ENCODE measurements at regions not wholly inside any gene's neighbourhood (a gene's known extent, or its start where the extent isn't known, plus 50 kb on each side); places are given as distances from the start of the nearest gene placed in this dataset.

DNA sequence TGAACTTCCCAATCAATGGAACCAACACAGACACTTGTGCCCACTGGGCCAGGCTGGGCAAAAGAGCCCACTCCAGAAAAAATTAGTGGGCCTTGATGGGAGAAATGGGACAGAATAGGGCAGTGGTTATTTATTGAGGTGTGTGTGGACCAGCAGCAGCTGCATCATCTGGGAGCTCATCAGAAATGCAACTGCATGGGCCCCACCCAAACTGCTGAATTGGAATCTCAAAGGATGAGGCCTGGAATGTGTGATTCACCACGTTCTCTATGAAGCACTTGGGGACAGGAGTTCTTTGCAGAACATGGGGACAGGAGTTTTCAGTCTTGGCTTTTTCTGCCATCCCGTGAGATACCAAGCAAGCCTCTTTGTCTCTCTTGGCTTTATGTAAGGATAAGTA is 255.6 kb upstream of the PLET1 start:
- FAIRE-seq, result no peak
- no peak overlapping the region for H3K27ac ChIP-seq (ENCODE audit: insufficient read depth, low read depth, low read length)
- H3K4me2 ChIP-seq (ENCODE audit: insufficient read depth, low read length), result no peak overlapping the region
- H3K4me1 ChIP-seq (ENCODE audit: control insufficient read depth, extremely low read depth, insufficient read depth, low read length), result no peaks in the 10 kb centered on the region
- H2AFZ ChIP-seq (ENCODE audit: low read depth, low read length), result no peak overlapping the region
- H3K4me3 ChIP-seq (replicated peaks in 1 of 3; ENCODE audit: insufficient read depth in 1 of 3, low read depth in 1 of 3, low read length in 3 of 3), result no peak overlapping the region
- ChIA-PET POLR2A (no interaction called here), CTCF (interaction anchor here (1.2 kb wide), 1 partner anchor 40 kb away, joined by 4 read pairs; no protein-coding TSS in a partner anchor)
- no peaks in the 10 kb centered on the region for H3K9me1 ChIP-seq (replicated peaks; ENCODE audit: control insufficient read depth, extremely low read depth, insufficient read depth, low read length)
- no peak for TF ChIP-seq POLR2AphosphoS5 (IDR thresholded peaks at IDR 0.05; ENCODE audit: insufficient read depth, low read depth, low read length)
- no peak for TF ChIP-seq GATA2 (IDR thresholded peaks at IDR 0.05; ENCODE audit: insufficient read depth, insufficient read length, low read depth, low read length)
- TF ChIP-seq, protein P1, sequence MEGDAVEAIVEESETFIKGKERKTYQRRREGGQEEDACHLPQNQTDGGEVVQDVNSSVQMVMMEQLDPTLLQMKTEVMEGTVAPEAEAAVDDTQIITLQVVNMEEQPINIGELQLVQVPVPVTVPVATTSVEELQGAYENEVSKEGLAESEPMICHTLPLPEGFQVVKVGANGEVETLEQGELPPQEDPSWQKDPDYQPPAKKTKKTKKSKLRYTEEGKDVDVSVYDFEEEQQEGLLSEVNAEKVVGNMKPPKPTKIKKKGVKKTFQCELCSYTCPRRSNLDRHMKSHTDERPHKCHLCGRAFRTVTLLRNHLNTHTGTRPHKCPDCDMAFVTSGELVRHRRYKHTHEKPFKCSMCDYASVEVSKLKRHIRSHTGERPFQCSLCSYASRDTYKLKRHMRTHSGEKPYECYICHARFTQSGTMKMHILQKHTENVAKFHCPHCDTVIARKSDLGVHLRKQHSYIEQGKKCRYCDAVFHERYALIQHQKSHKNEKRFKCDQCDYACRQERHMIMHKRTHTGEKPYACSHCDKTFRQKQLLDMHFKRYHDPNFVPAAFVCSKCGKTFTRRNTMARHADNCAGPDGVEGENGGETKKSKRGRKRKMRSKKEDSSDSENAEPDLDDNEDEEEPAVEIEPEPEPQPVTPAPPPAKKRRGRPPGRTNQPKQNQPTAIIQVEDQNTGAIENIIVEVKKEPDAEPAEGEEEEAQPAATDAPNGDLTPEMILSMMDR (IDR thresholded peaks at IDR 0.05; ENCODE audit: extremely low read depth in 1 of 2, insufficient read depth in 1 of 2, low read depth in 1 of 2, low read length in 2 of 2), result no peak
- TF ChIP-seq, protein P2, sequence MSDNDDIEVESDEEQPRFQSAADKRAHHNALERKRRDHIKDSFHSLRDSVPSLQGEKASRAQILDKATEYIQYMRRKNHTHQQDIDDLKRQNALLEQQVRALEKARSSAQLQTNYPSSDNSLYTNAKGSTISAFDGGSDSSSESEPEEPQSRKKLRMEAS (IDR thresholded peaks at IDR 0.05; ENCODE audit: insufficient read depth, insufficient read length), result no peak
- TF ChIP-seq EZH2 (IDR thresholded peaks at IDR 0.05; ENCODE audit: borderline replicate concordance, low read depth, low read length, severe bottlenecking), result no peak
- no peak for TF ChIP-seq JUN (IDR thresholded peaks at IDR 0.05; ENCODE audit: borderline replicate concordance, insufficient read depth, insufficient read length, low read depth)
- TF ChIP-seq POLR2A (IDR thresholded peaks at IDR 0.05; ENCODE audit: low read depth, low read length), result no peak
- no peak for TF ChIP-seq MYC (IDR thresholded peaks at IDR 0.05; ENCODE audit: low read depth, low read length)
- TF ChIP-seq FOS (IDR thresholded peaks at IDR 0.05; ENCODE audit: borderline replicate concordance, insufficient read depth, low read length), result no peak
- dilution Hi-C loops (cut with MboI; ENCODE audit: extremely low pct_ligation_motif_present, low sequenced_read_pairs) (no loop called here), intact Hi-C loops (cut with micrococcal nuclease) (no loop called here)
- BruUV-seq (replicated peaks), result no TSS peak
- no peaks in the 10 kb centered on the region for H3K9me3 ChIP-seq (replicated peaks; ENCODE audit: control insufficient read depth, insufficient read depth, low read length)
- no peak overlapping the region for H3K9ac ChIP-seq (replicated peaks; ENCODE audit: extremely low read depth, insufficient read depth, low read length)
- H4K20me1 ChIP-seq (replicated peaks; ENCODE audit: control insufficient read depth, extremely low read depth, insufficient read depth, low read length), result no peaks in the 10 kb centered on the region
- no peaks in the 10 kb centered on the region for H3K79me2 ChIP-seq (ENCODE audit: control insufficient read depth, insufficient read depth, low read length)
- no peaks in the 10 kb centered on the region for H3K36me3 ChIP-seq (ENCODE audit: control insufficient read depth in 2 of 2, extremely low read depth in 1 of 2, insufficient read depth in 2 of 2, low read length in 2 of 2)
- DNase-seq (ENCODE audit: low read depth, low spot score), result no peak
- H3K27me3 ChIP-seq (ENCODE audit: control insufficient read depth in 2 of 2, insufficient read depth in 2 of 2, low read length in 2 of 2), result no peaks in the 10 kb centered on the region
